GM12801 (cell line): ENCODE measurements at regions not wholly inside any gene's neighbourhood (a gene's known extent, or its start where the extent isn't known, plus 50 kb on each side); places are given as distances from the start of the nearest gene placed in this dataset.

Experiments
- TF ChIP-seq, protein P1 (sequence below): IDR thresholded peaks from one replicate; pipeline ENCODE4 v1.5.1; 2011; ENCODE audit warnings: control low read depth; ENCODE audit not compliant: insufficient read length; ENCODE audit errors: extremely low read depth

DNA sequence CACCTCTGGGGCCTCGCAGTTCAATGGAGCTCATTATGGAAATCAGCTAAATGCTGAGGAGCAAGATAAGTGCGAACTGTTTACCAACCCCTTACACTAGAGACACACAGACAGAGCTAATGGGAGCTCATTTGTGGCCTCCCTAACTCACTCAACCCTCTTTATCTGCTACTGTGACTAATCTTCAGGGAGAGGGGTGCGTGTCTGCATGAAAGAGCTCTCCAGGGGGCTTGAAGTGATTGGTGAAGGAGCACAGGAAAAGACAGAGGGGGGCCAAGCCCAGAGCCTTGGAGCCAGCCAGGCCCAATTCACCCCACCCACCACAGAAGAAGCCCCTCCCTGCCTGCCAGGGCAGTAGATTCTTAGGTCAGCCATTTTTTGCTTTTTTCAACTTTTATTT lies 466.8 kb upstream of the BRINP1 start:
- TF ChIP-seq, protein P1, sequence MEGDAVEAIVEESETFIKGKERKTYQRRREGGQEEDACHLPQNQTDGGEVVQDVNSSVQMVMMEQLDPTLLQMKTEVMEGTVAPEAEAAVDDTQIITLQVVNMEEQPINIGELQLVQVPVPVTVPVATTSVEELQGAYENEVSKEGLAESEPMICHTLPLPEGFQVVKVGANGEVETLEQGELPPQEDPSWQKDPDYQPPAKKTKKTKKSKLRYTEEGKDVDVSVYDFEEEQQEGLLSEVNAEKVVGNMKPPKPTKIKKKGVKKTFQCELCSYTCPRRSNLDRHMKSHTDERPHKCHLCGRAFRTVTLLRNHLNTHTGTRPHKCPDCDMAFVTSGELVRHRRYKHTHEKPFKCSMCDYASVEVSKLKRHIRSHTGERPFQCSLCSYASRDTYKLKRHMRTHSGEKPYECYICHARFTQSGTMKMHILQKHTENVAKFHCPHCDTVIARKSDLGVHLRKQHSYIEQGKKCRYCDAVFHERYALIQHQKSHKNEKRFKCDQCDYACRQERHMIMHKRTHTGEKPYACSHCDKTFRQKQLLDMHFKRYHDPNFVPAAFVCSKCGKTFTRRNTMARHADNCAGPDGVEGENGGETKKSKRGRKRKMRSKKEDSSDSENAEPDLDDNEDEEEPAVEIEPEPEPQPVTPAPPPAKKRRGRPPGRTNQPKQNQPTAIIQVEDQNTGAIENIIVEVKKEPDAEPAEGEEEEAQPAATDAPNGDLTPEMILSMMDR = no peak

DNA sequence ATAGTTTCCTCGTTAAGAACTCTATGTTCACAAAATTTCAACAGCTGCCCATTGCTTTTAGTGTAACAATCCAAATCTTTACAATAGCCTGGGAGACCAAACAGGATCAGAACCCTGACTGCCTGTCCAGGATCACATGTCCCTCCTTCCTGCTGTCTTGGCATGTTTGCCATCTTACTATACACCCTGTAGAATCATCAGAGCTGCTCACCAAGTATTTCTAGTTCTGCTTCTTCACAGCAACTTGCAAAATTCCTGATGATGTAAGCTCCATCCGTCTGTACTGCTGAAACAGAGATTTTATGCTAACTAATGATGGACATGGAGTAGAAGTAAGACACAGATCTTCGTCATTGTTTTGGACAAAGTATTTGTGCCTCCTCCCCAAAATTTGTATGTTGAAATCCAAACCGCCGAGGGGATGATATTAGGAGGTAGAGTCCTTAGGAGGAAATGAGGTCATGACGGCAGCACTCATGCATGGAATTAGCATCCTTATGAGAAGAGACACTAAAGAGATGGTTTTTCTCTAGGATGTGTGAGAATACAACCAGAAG lies 464.9 kb upstream of the BRINP1 start:
- TF ChIP-seq, protein P1 = no peak

DNA sequence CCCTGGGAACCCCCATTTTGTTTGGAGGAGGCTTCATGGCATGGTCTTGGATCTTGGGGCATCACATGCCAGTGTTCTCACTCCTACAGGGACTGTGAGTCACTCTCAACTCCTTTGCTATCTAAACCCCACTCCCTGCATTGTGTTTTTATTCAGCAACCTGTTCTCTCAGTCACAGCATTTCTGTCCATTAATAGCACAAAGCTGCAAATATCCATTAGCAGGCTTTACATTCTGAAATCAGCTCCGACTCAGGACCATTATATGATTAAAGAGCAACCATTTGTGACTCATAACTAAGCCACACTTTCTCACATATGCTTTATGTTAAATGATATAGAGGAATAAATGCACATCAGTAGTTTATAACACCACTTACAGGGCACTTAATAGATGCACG lies 462.1 kb upstream of the BRINP1 start:
- TF ChIP-seq, protein P1 = no peak

DNA sequence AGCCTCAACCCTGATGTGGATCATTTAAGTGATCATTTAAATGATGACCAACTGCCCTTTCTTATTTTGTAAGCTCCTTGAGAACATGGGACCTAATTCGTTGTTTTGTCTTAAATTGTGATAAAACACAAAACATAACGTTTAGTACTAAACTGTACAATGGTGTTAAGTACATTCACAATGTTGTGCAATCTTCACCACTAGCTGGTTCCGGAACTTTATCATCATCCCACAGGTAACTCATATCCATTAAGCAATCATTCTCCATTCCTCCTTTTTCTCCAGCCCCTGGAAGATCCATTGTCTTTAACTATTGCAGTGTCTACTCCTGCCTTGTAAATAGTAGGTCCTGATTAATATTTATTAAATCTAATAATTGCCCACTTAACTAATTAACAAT lies 460.5 kb upstream of the BRINP1 start:
- TF ChIP-seq, protein P1 = no peak

DNA sequence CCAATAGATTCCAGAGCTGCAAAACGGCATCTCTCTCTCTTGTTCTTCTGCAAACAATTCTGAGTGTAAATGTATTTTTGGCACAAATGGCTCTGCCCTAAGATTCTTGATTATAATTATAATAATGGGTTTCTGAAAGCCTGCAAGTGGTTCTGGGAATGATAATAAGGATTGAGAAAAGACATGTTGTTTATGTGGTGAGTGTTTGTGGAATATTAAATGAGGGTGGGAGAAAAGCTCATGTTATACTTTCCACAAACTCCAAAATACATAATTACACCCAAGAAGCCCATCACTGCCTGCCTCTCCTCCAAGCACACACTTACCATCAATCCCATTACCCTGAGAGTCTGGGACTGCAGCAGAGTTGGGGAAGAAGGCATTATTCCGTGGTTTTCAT lies 460.0 kb upstream of the BRINP1 start:
- TF ChIP-seq, protein P1 = no peak

DNA sequence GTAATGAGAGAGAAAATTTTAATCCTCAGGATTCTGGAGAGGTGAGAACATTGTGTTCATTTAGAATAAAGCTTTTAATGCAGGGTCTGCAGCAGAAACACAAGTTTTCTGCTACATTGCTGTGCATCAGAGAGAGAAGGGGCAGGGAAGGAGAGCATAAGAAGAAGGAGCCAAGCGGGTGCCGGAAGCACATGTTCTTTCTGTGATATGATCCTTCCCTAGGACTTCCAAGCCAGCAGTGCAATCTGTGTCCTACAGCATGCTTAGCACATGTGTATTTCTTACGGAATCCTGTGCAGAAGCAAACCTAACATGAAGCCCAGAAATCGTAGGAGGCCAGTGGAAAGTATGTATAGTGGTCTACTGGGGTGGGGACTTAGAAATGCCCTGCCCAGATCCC lies 458.3 kb upstream of the BRINP1 start:
- TF ChIP-seq, protein P1 = no peak

DNA sequence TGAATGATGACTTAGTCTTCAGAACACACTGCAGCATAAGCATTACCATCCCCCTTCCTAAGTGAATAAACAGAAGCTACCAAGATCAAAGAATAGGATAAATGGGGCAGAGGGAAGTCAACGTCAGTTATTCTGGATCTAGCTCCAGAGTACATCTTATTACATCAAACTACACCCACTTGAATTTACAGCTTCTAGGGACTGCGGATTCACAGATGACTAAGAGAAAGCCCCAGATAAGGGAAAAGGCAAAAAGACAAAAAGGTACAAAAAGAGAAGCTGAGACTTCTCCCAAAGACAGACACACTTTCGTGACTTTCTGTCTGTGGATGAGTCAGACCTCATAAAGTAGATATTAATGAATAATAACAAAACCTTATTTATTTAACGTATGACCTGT lies 457.9 kb upstream of the BRINP1 start:
- TF ChIP-seq, protein P1 = no peak

DNA sequence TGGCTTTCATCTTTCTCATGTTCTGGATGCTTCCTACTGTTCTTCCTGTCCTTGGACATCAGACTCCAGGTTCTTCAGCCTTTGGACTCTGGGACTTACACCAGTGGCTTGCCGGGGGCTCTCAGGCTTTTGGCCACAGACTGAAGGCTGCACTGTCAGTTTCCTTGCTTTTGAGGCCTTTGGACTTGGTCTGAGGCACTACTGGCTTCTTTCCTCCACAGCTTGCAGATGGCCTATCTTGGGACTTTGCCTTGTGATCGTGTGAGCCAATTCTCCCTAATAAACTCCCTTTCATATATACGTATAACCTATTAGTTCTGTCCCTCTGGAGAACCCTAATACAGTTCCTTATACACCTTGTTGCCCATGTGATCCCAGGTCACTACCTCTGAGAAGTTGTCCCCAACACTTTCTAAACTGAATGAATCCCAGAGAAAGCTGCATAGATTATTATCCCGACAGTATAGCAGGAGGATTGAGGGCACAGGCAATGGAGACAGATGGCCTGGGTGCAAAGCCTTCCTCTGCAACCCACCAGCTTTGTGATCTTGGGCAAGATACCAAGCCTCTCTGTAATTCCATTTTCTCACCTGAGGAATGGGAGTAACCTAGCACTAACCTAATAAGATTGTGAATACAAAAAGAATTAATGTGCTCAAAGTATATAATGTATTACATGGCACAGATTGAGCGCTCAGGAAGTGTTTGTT lies 449.6 kb upstream of the BRINP1 start:
- TF ChIP-seq, protein P1 = no peak
